ENCODE measurements at regions not wholly inside any gene's neighbourhood (a gene's known extent, or its start where the extent isn't known, plus 50 kb on each side); places are given as distances from the start of the nearest gene placed in this dataset.
"Not testable (repeated sequence)": the region's sequence is repeated elsewhere in the genome, so short reads cannot be mapped to it uniquely, and the experiment has no call there.

- DNase-seq (ENCODE audit: extremely low read depth in 1 of 11, low read depth in 9 of 11, low spot score in 4 of 11), result no peak
Measured at GRCh38 chr13:99071666-99072065, 93.8 kb upstream of the DOCK9 start.

- DNase-seq (ENCODE audit: extremely low read depth in 1 of 11, low read depth in 9 of 11, low spot score in 4 of 11), result no peak
Measured at GRCh38 chr13:99072356-99072755, 94.5 kb upstream of the DOCK9 start.

GRCh38 chr13:99072941-99073340 is 95.1 kb upstream of the DOCK9 start:
- DNase-seq (ENCODE audit: extremely low read depth in 1 of 11, low read depth in 9 of 11, low spot score in 4 of 11), result no peak

- no peak for DNase-seq (ENCODE audit: extremely low read depth in 1 of 11, low read depth in 9 of 11, low spot score in 4 of 11)
Measured at GRCh38 chr13:99074693-99075092, 96.8 kb upstream of the DOCK9 start.

- DNase-seq (ENCODE audit: extremely low read depth in 1 of 11, low read depth in 9 of 11, low spot score in 4 of 11), result no peak
Measured at GRCh38 chr13:99075268-99076191, 97.7 kb upstream of the DOCK9 start.

- no peak for DNase-seq (ENCODE audit: extremely low read depth in 1 of 11, low read depth in 9 of 11, low spot score in 4 of 11)
Measured at GRCh38 chr13:99078017-99078771, 100.3 kb upstream of the DOCK9 start.

GRCh38 chr13:99080131-99080530 is 102.3 kb upstream of the DOCK9 start:
- no peak for DNase-seq (ENCODE audit: extremely low read depth in 1 of 11, low read depth in 9 of 11, low spot score in 4 of 11)

GRCh38 chr13:99083981-99084380 is 106.1 kb upstream of the DOCK9 start:
- DNase-seq (ENCODE audit: extremely low read depth in 1 of 11, low read depth in 9 of 11, low spot score in 4 of 11), result no peak

- peak in 1 of 11 donors; percentile 18 for DNase-seq (ENCODE audit: extremely low read depth in 1 of 11, low read depth in 9 of 11, low spot score in 4 of 11)
Measured at GRCh38 chr13:99085139-99085807, 107.4 kb upstream of the DOCK9 start.

- no peak for DNase-seq (ENCODE audit: extremely low read depth in 1 of 11, low read depth in 9 of 11, low spot score in 4 of 11)
Measured at GRCh38 chr13:99085808-99086266, 108.0 kb upstream of the DOCK9 start.

GRCh38 chr13:99086267-99087097 is 108.6 kb upstream of the DOCK9 start:
- DNase-seq (ENCODE audit: extremely low read depth in 1 of 11, low read depth in 9 of 11, low spot score in 4 of 11), result peak in 2 of 11 donors; percentile 25 to 28

- DNase-seq (ENCODE audit: extremely low read depth in 1 of 11, low read depth in 9 of 11, low spot score in 4 of 11), result peak in 10 of 11 donors; percentile 62 to 87 (median 82)
Measured at GRCh38 chr13:99087098-99087953, 109.5 kb upstream of the DOCK9 start.

- no peak for DNase-seq (ENCODE audit: extremely low read depth in 1 of 11, low read depth in 9 of 11, low spot score in 4 of 11)
Measured at GRCh38 chr13:99087954-99088491, 110.2 kb upstream of the DOCK9 start.

GRCh38 chr13:99093997-99094396 is 106.7 kb upstream of the UBAC2 start:
- DNase-seq (ENCODE audit: extremely low read depth in 1 of 11, low read depth in 9 of 11, low spot score in 4 of 11), result no peak

- DNase-seq (ENCODE audit: extremely low read depth in 1 of 11, low read depth in 9 of 11, low spot score in 4 of 11), result not testable (repeated sequence)
Measured at GRCh38 chr13:99101831-99102230, 98.8 kb upstream of the UBAC2 start.

GRCh38 chr13:99103536-99103935 is 97.1 kb upstream of the UBAC2 start:
- peak in 2 of 11 donors; percentile 9 for DNase-seq (ENCODE audit: extremely low read depth in 1 of 11, low read depth in 9 of 11, low spot score in 4 of 11)

- DNase-seq (ENCODE audit: extremely low read depth in 1 of 11, low read depth in 9 of 11, low spot score in 4 of 11), result no peak
Measured at GRCh38 chr13:99104396-99104795, 96.3 kb upstream of the UBAC2 start.

GRCh38 chr13:99105160-99105559 is 95.5 kb upstream of the UBAC2 start:
- no peak for DNase-seq (ENCODE audit: extremely low read depth in 1 of 11, low read depth in 9 of 11, low spot score in 4 of 11)

Measured in renal cortex interstitium (tissue), 11 donors.